Spleen (tissue), 11 donors: ENCODE measurements at regions not wholly inside any gene's neighbourhood (a gene's known extent, or its start where the extent isn't known, plus 50 kb on each side); places are given as distances from the start of the nearest gene placed in this dataset.

Source experiments
- DNase-seq: peaks from one replicate; pipeline ENCODE4 v3.0.0-alpha.2; 2020
- H3K27ac ChIP-seq, 8 donors: fragments of 200-600 bp; sonication (generic) in 7 of 8; 1 replicate in 4 of 8; 2 replicates in 4 of 8; pipeline versions ENCODE4 v1.5.0 to v1.8.0; 2016 to 2021; ENCODE audit warnings: inconsistent platforms in 4 of 8, mild to moderate bottlenecking in 4 of 8, moderate library complexity in 1 of 8
- H3K27me3 ChIP-seq, 7 donors: fragments of 200-600 bp; sonication (generic) in 6 of 7; replicated peaks in 1 of 7; 1 replicate in 4 of 7; 2 replicates in 3 of 7; pipeline versions ENCODE4 v1.5.0 to v1.8.0; 2016 to 2021; ENCODE audit warnings: inconsistent platforms in 3 of 7, mild to moderate bottlenecking in 1 of 7
- H3K36me3 ChIP-seq, 6 donors: fragments of 200-600 bp; sonication (generic) in 5 of 6; 1 replicate in 4 of 6; 2 replicates in 2 of 6; pipeline versions ENCODE4 v1.5.0 to v1.8.0; 2016 to 2021; ENCODE audit warnings: inconsistent platforms in 2 of 6
- H3K4me1 ChIP-seq, 6 donors: fragments of 200-600 bp; sonication (generic) in 5 of 6; 1 replicate in 3 of 6; 2 replicates in 3 of 6; pipeline versions ENCODE4 v1.5.0 to v1.8.0; 2016 to 2021; ENCODE audit warnings: inconsistent platforms in 3 of 6
- H3K4me3 ChIP-seq, 8 donors: fragments of 200-600 bp; sonication (generic) in 7 of 8; 1 replicate in 4 of 8; 2 replicates in 4 of 8; pipeline versions ENCODE4 v1.5.0 to v1.8.0; 2016 to 2021; ENCODE audit warnings: inconsistent platforms in 4 of 8, mild to moderate bottlenecking in 4 of 8, moderate library complexity in 2 of 8
- H3K9me3 ChIP-seq, 8 donors: fragments of 200-600 bp; sonication (generic) in 7 of 8; 1 replicate in 4 of 8; 2 replicates in 4 of 8; pipeline versions ENCODE4 v1.5.0 to v1.8.0; 2016 to 2021; ENCODE audit warnings: inconsistent platforms in 4 of 8
- CTCF ChIP-seq, 11 experiments: fragments of 200-600 bp in 7 of 11; fragments of 450-650 bp in 4 of 11; sonication (generic) in 4 of 11; IDR thresholded peaks in 8 of 11; conservative IDR thresholded peaks in 3 of 11; 1 replicate in 7 of 11; 2 replicates in 4 of 11; pipeline versions ENCODE4 v1.4.0 to v1.8.0; 2016 to 2021; ENCODE audit warnings: antibody characterized with exemption in 11 of 11, inconsistent platforms in 4 of 11, mild to moderate bottlenecking in 1 of 11
- POLR2A ChIP-seq, 3 donors: fragments of 450-650 bp; IDR thresholded peaks; one replicate each; pipeline ENCODE4 v1.5.1; 2017; ENCODE audit warnings: antibody characterized with exemption in 3 of 3, mild to moderate bottlenecking in 1 of 3
- POLR2AphosphoS5 ChIP-seq, 3 donors: sonication (generic); formaldehyde crosslinking; IDR thresholded peaks; one replicate each; pipeline ENCODE4 v1.5.1; 2017; ENCODE audit warnings: antibody characterized with exemption in 3 of 3
- WGBS, 5 donors: extraction: QIAGEN DNeasy Blood & Tissue Kit in 3 of 5; methylation state at CpG; one replicate each; pipeline versions ENCODE4 v1.1.5 to v1.1.7; 2013 to 2018; 5-methylcytosine and 5-hydroxymethylcytosine counted together
- intact Hi-C: fragments of 100-400 bp; cut with DNase I; formaldehyde crosslinking; loops from one replicate; pipeline ENCODE4 v1.15.0; 2023; ENCODE audit warnings: low total_unique reads
- donor health status: healthy with polysubstance abuse.
- donor health status: DM: no; HTN: no; CAD: no; lungs with moderate emphysema.
- donor health status: DM: no; HTN: no; CAD: no.
- donor health status: Bipolar disorder and iron deficiency.
- donor health status: healthy.
- donor health status: DM: no; HTN: no; CAD: no.
- donor health status: DM: yes; HTN: yes; CAD: no.

DNA sequence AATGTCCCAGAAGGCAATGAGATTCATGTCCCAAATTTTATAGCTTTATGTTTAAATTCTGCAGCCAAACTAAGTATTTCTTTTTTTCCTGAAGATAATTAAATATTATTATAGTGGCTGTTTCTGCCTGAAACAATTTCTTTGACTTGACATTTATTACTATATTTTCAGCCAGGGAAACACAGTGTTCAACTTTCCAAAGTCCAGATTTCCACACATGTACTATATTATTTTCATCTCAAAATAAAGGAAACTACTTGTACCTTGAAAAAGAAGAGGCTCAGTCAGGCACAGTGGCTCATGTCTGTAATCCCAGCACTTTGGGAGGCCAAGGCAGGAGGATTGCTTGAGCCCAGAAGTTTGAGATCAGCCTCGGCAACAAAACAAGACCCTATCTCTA, 77.8 kb upstream of the BTG1 start:
- H3K4me3 ChIP-seq, result no peak overlapping the region
- no peak for TF ChIP-seq CTCF (IDR thresholded peaks at IDR 0.05 in 8 of 11, conservative IDR thresholded peaks at IDR 0.05 in 3 of 11)
- no peak for TF ChIP-seq POLR2AphosphoS5 (IDR thresholded peaks at IDR 0.05)
- no peak for TF ChIP-seq POLR2A (IDR thresholded peaks at IDR 0.05)
- no peaks in the 10 kb centered on the region for H3K36me3 ChIP-seq
- WGBS, 5 donors, result 92 to 100% (median 97%) methylated on average over 1 of the region's 1 CpG
- H3K27me3 ChIP-seq, result no peaks in the 10 kb centered on the region
- no peak for DNase-seq
- H3K27ac ChIP-seq, result no peak overlapping the region
- intact Hi-C loops, result no loop called here
- H3K9me3 ChIP-seq, result no peaks in the 10 kb centered on the region
- peaks cover 0 to 8% (median 0%) of the 10 kb centered on the region in 6 donors for H3K4me1 ChIP-seq

GRCh38 chr12:92221656-92222315, 76.1 kb upstream of the BTG1 start:
- WGBS, 5 donors, result 75 to 95% (median 89%) methylated on average over 5 of the region's 5 CpGs
- H3K4me3 ChIP-seq, result no peak overlapping the region
- no peaks in the 10 kb centered on the region for H3K36me3 ChIP-seq
- no peaks in the 10 kb centered on the region for H3K27me3 ChIP-seq
- intact Hi-C loops, result no loop called here
- H3K9me3 ChIP-seq, result no peaks in the 10 kb centered on the region
- TF ChIP-seq CTCF (IDR thresholded peaks at IDR 0.05 in 8 of 11, conservative IDR thresholded peaks at IDR 0.05 in 3 of 11), result no peak
- TF ChIP-seq POLR2A (IDR thresholded peaks at IDR 0.05), result no peak
- no peak for TF ChIP-seq POLR2AphosphoS5 (IDR thresholded peaks at IDR 0.05)
- H3K27ac ChIP-seq, result no peak overlapping the region
- peaks cover 0 to 24% (median 6%) of the 10 kb centered on the region in 6 donors for H3K4me1 ChIP-seq
- DNase-seq, result no peak

DNA sequence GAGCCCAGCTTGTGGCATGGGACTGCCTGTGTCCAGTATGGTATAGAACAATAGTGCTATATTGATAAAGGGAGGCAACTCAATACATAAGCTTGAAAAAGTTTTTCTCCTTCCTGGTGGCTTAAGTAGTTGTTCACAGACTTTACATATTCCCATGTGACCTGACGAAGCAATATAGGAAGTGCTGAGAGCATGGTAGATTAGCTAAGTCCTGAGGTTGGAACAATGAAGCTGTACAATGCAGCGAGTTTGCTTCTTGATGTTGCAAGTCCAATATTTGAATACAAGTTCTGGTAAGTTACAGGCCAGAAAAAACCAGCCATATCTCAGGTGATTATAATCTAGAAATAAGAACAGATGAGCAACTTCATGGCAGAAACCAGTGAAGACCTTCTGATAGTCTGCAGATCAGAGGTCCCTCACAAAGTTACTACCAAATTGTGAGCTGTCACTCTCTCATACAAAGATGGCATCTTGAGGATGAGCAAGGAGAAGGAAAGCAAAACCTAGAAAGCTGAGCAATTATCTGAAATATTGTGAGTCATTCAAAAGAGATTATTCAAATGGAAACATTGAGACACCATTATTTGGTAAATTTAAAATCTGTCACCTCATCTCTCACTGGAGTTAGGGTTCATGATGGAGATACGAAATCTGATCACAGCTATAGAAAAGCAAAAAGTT, 72.9 kb upstream of the BTG1 start:
- TF ChIP-seq POLR2AphosphoS5 (IDR thresholded peaks at IDR 0.05), result no peak
- H3K27ac ChIP-seq, result peak overlapping the region in 3 of 8 donors; percentile 57 to 65 (median 63)
- no peaks in the 10 kb centered on the region for H3K27me3 ChIP-seq
- H3K4me3 ChIP-seq, result no peak overlapping the region
- intact Hi-C loops, result no loop called here
- no peaks in the 10 kb centered on the region for H3K9me3 ChIP-seq
- H3K4me1 ChIP-seq, result peaks cover 0 to 24% (median 6%) of the 10 kb centered on the region in 6 donors
- no peak for DNase-seq
- 56 to 68% (median 64%) methylated on average over 3 of the region's 3 CpGs for WGBS, 5 donors
- H3K36me3 ChIP-seq, result no peaks in the 10 kb centered on the region

- Histone ChIP-seq H3K4me3 (no peak overlapping the region), H3K27ac (no peak overlapping the region), H3K9me3 (no peaks in the 10 kb centered on the region), H3K4me1 (peaks cover 0 to 24% (median 6%) of the 10 kb centered on the region in 6 donors), H3K36me3 (no peaks in the 10 kb centered on the region), H3K27me3 (no peaks in the 10 kb centered on the region)
- intact Hi-C loops, result no loop called here
- DNase-seq, result no peak
- no peak for TF ChIP-seq CTCF (IDR thresholded peaks at IDR 0.05 in 8 of 11, conservative IDR thresholded peaks at IDR 0.05 in 3 of 11)
- no peak for TF ChIP-seq POLR2A (IDR thresholded peaks at IDR 0.05)
- no peak for TF ChIP-seq POLR2AphosphoS5 (IDR thresholded peaks at IDR 0.05)
- 27 to 38% (median 36%) methylated on average over 1 of the region's 1 CpG for WGBS, 5 donors
Observed at GRCh38 chr12:92216092-92216491, 70.4 kb upstream of the BTG1 start.
